ENCODE measurements at regions not wholly inside any gene's neighbourhood (a gene's known extent, or its start where the extent isn't known, plus 50 kb on each side); places are given as distances from the start of the nearest gene placed in this dataset.

DNA sequence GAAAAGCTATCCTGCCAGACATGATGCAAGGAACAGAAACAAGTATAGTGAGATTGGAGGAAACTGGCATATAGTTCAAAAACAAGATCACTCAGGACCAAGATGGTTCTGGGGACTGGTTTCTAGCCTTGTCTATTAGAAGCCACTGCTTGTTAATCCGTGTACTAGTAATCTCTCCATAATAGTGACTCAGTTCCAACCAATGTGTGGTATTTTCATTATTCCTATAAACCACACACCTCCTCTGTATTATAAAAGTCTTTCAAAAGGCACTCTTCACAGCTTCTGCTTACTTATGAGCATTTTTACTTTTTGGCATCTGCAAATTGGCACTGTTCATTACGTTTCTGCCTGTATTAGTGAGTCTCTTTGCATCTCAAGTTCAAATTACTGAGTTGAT, 140.3 kb downstream of the SLC6A15 start:
- WGBS, 4 donors = 46 to 52% (median 48%) methylated on average over 2 of the region's 2 CpGs
- H3K36me3 ChIP-seq (replicated peaks in 1 of 2) = no peaks in the 10 kb centered on the region
- H3K4me3 ChIP-seq = no peak overlapping the region
- no peak for DNase-seq
- H3K9me3 ChIP-seq (replicated peaks in 1 of 3) = no peaks in the 10 kb centered on the region
- no peaks in the 10 kb centered on the region for H3K4me1 ChIP-seq (replicated peaks in 1 of 2)
- TF ChIP-seq CTCF (IDR thresholded peaks at IDR 0.05) (no peak), POLR2A (IDR thresholded peaks at IDR 0.05) (no peak)
- no peak overlapping the region for H3K27ac ChIP-seq
- intact Hi-C loops (cut with DNase I) = no loop called here
- no peaks in the 10 kb centered on the region for H3K27me3 ChIP-seq

DNA sequence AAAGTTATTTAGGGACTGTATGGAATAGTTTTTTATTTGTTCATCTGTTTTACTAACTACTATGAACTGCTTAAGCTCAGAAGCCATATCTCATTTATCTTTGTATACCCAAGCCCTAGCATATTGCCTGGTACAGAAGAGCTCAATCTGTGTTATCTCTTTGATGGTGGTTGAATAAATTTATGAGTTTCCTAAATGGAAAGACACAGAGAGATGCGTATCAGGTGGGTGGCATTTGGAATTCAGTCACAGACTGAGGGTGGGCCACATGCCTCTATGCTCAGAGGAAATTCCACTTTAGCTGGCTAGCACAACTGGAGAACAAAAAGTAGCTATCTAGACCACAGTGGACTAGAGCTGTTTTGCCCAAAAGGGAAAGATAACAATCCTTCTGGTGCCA, 145.5 kb downstream of the SLC6A15 start:
- no peak overlapping the region for H3K27ac ChIP-seq
- intact Hi-C loops (cut with DNase I) = no loop called here
- no peak for TF ChIP-seq POLR2A (IDR thresholded peaks at IDR 0.05)
- no peak for TF ChIP-seq CTCF (IDR thresholded peaks at IDR 0.05)

DNA sequence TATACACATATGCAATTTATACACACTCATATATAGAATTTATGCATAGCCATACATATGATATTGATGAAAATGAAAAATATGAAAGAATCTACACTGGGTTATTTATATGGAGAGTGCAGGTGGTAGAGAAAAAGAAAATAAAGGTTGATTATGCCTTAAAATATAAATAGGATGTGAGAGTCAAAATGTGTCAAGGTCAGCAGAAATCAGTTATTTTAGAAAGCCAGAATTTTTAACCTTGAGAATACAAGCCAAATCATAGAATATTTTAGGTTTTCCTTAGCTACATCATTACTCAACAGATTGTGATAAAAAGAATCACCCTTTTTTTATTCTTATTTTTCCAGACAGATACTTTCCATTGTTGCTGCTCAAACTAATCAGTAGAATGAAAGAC, 146.2 kb downstream of the SLC6A15 start:
- H3K27ac ChIP-seq = no peak overlapping the region
- H3K27me3 ChIP-seq = no peaks in the 10 kb centered on the region
- no peak overlapping the region for H3K4me3 ChIP-seq
- intact Hi-C loops (cut with DNase I) = no loop called here
- no peaks in the 10 kb centered on the region for H3K4me1 ChIP-seq (replicated peaks in 1 of 2)
- no peak for TF ChIP-seq POLR2A (IDR thresholded peaks at IDR 0.05)
- no peak for TF ChIP-seq CTCF (IDR thresholded peaks at IDR 0.05)
- H3K9me3 ChIP-seq (replicated peaks in 1 of 3) = no peaks in the 10 kb centered on the region
- no peak for DNase-seq
- no peaks in the 10 kb centered on the region for H3K36me3 ChIP-seq (replicated peaks in 1 of 2)

More for the DNA sequence above, 145.5 kb downstream of the SLC6A15 start:
- Histone ChIP-seq H3K27me3 (no peaks in the 10 kb centered on the region), H3K36me3 (replicated peaks in 1 of 2) (no peaks in the 10 kb centered on the region), H3K9me3 (replicated peaks in 1 of 3) (no peaks in the 10 kb centered on the region), H3K4me3 (no peak overlapping the region), H3K4me1 (replicated peaks in 1 of 2) (no peaks in the 10 kb centered on the region)
- no peak for DNase-seq
- 38 to 89% (median 63%) methylated on average over 1 of the region's 1 CpG for WGBS, 4 donors

DNA sequence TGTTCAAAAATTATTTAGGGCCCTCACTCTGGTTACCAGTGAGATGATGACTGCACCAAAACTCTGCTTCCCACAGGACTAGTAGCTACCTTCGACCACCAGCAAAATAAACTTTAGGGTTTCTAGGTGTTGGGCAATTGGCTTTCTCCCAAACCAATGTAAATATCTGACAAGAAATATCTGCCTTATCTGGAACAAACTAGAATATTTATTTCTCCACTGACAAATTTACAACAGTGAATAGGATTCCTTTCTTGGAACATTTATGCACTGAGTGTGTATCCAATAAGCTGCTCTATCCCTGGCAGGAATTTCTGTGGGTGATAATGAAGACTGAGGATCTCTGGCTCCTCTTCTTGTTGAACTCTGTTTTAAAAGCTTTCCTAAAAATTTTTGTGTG, 148.6 kb downstream of the SLC6A15 start:
- Histone ChIP-seq H3K4me3 (no peak overlapping the region), H3K36me3 (replicated peaks in 1 of 2) (no peaks in the 10 kb centered on the region), H3K9me3 (replicated peaks in 1 of 3) (no peaks in the 10 kb centered on the region), H3K4me1 (replicated peaks in 1 of 2) (no peaks in the 10 kb centered on the region), H3K27me3 (no peaks in the 10 kb centered on the region), H3K27ac (no peak overlapping the region)
- intact Hi-C loops (cut with DNase I) = no loop called here
- no peak for DNase-seq
- TF ChIP-seq CTCF (IDR thresholded peaks at IDR 0.05) (no peak), POLR2A (IDR thresholded peaks at IDR 0.05) (no peak)
- 63 to 67% (median 66%) methylated on average over 1 of the region's 1 CpG for WGBS, 4 donors

Data from adrenal gland (tissue), 9 donors.